Raji (cell line): ENCODE measurements at regions not wholly inside any gene's neighbourhood (a gene's known extent, or its start where the extent isn't known, plus 50 kb on each side); places are given as distances from the start of the nearest gene placed in this dataset.

Source experiments
- POLR2A ChIP-seq: IDR thresholded peaks from 2 replicates; pipeline ENCODE4 v1.6.1; 2011; ENCODE audit warnings: low read depth, low read length, control low read depth; ENCODE audit not compliant: insufficient read depth

- TF ChIP-seq POLR2A = no peak
Observed at GRCh38 chr11:128407962-128408361, 179.4 kb downstream of the ETS1 start.

- no peak for TF ChIP-seq POLR2A
Observed at GRCh38 chr11:128405714-128406662, 181.4 kb downstream of the ETS1 start.

GRCh38 chr11:128405112-128405511 lies 182.2 kb downstream of the ETS1 start:
- TF ChIP-seq POLR2A = no peak

- TF ChIP-seq POLR2A = no peak
Observed at GRCh38 chr11:128404437-128404836, 182.9 kb downstream of the ETS1 start.

GRCh38 chr11:128400382-128401203 lies 186.8 kb downstream of the ETS1 start:
- no peak for TF ChIP-seq POLR2A

- TF ChIP-seq POLR2A = no peak
Observed at GRCh38 chr11:128399251-128400121, 187.9 kb downstream of the ETS1 start.

GRCh38 chr11:128398517-128399250 lies 188.7 kb downstream of the ETS1 start:
- no peak for TF ChIP-seq POLR2A

GRCh38 chr11:128397362-128397761 lies 190.0 kb downstream of the ETS1 start:
- no peak for TF ChIP-seq POLR2A

GRCh38 chr11:128394431-128395089 lies 192.8 kb downstream of the ETS1 start:
- no peak for TF ChIP-seq POLR2A

GRCh38 chr11:128392259-128392658 lies 195.1 kb downstream of the ETS1 start:
- TF ChIP-seq POLR2A = no peak

GRCh38 chr11:128391811-128392210 lies 195.5 kb downstream of the ETS1 start:
- TF ChIP-seq POLR2A = no peak

- no peak for TF ChIP-seq POLR2A
Observed at GRCh38 chr11:128390246-128390645, 197.1 kb downstream of the ETS1 start.

- TF ChIP-seq POLR2A = no peak
Observed at GRCh38 chr11:128389461-128389976, 197.8 kb downstream of the ETS1 start.
